ENCODE measurements at regions not wholly inside any gene's neighbourhood (a gene's known extent, or its start where the extent isn't known, plus 50 kb on each side); places are given as distances from the start of the nearest gene placed in this dataset.

- TF ChIP-seq CEBPB (IDR thresholded peaks at IDR 0.05) (no peak), CTCF (IDR thresholded peaks at IDR 0.05) (no peak), RFX5 (IDR thresholded peaks at IDR 0.05) (no peak), POLR2A (IDR thresholded peaks at IDR 0.05; ENCODE audit: low read length) (no peak)
Observed at GRCh38 chr10:53298443-53298842, 525.9 kb upstream of the MBL2 start.

All from A549 (cell line).